ENCODE measurements at regions not wholly inside any gene's neighbourhood (a gene's known extent, or its start where the extent isn't known, plus 50 kb on each side); places are given as distances from the start of the nearest gene placed in this dataset.
"Not testable (repeated sequence)": the region's sequence is repeated elsewhere in the genome, so short reads cannot be mapped to it uniquely, and the experiment has no call there.

DNA sequence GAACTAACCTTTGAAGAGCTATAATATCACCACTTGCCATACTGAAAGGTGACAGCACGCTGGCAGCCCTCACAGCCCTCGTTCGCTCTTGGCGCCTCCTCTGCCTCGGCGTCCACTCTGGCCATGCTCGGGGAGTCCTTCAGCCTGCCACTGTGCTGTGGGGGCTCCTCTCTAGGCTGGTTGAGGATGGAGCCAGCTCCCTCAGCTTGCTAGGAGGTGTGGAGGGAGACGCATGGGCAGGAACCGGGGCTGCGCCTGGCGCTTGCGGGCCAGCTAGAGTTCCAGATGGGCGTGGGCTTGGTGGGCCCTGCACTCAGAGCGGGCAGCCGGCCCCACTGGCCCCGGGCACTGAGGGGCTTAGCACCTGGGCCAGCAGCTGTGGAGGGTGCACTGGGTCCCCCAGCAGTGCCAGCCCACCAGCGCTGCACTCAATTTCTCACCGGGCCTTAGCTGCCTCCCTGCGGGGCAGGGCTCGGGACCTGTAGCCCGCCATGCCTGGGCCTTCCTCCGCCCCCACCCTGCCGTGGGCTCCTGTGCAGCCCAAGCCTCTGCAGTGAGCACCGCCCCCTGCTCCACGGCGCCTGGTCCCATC is 329.7 kb downstream of the LMBRD1 start:
- DNase-seq = no peak

- DNase-seq = no peak
Measured at GRCh38 chr6:69465866-69466265, 330.9 kb downstream of the LMBRD1 start.

GRCh38 chr6:69456086-69456485 is 340.7 kb downstream of the LMBRD1 start:
- DNase-seq = no peak

DNA sequence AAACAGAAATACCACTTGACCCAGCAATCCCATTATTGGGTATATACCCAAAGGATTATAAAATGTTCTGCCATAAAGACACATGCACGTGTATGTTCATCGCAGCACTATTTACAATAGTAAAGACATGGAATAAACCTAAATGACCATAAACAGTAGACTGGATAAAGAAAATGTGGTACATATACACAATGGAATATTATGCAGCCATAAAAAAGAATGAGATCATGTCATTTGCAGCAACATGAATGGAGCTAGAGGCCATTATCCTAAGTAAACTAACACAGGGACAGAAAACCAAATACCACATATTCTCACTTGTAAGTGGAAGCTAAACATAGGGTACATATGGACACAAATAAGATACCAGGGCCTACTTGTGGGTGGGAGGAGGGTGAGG is 342.2 kb downstream of the LMBRD1 start:
- DNase-seq = not testable (repeated sequence)

DNA sequence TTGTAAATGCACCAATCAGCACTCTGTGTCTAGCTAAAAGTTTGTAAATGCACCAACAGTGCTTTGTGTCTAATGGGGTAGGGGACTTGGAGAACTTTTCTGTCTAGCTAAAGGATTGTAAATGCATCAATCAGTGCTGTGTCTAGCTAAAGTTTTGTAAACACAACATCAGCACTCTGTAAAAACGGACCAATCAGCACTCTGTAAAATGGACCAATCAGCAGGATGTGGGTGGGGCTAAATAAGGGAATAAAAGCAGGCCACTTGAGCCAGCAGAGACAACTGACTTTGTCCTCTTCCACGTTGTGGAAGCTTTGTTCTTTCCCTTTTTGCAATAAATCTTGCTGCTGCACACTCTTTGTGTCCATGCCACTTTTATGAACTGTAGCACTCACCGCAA is 346.3 kb downstream of the LMBRD1 start:
- DNase-seq = not testable (repeated sequence)

DNA sequence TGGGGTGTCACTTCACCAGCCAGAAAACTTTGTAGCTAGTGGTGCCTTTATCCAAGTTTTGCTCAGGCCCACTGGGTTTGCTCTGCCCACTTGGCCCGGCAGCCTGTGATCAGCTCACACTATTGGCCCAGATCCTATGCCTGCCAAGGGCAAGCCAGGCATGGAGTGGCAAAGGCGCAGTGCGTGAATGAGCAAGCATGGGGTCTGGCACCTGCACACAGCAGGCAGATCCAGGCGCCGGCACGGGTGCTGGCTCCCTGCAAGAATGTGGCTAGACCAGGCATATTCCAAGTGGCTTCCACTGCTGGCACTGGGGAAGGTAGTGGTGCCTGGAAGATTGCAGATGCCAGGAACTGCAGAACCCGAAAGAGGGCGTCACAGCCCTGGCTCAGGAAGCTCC is 346.9 kb downstream of the LMBRD1 start:
- no peak for DNase-seq
